ENCODE measurements at regions not wholly inside any gene's neighbourhood (a gene's known extent, or its start where the extent isn't known, plus 50 kb on each side); places are given as distances from the start of the nearest gene placed in this dataset.

DNA sequence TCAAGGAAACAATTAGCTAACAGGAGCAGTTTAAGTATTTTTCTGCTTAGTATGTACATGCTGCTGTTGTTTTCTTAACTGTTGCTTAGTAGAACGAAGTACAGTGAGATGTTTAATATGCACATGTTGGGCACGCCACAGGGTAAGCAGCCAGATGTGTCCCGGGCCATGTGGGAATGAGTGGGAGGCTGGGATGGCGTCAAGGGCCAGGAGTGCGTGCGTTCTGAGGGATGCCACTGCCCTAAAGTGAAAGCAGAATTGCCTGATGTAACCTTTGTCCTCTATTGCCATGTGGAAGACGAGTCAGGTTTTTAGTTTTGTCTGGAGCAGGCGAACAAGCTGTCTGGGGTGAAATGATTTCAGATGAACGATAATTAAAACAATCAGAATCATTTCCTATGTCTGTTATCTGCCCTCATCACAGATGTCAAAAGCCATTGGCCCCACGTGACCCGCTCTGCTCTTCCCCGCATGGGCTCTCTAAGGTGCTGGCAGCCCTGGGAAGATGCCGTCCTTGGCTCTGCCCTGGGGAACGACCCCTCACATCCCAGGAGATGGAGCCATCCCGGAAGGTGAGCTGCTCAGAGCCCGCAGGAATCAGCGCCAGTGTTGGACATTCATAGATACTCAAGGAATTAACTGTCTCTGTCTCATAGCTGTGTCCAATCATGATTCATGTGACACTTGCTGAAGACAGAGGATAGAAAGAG, 356.6 kb upstream of the IRX4 start:
- Histone ChIP-seq H3K4me1 (ENCODE audit: control insufficient read depth, insufficient read depth, low read length) (no peaks in the 10 kb centered on the region), H3K4me3 (ENCODE audit: low read length) (no peak overlapping the region), H3K27me3 (ENCODE audit: control insufficient read depth, insufficient read depth, low read length) (no peaks in the 10 kb centered on the region), H3K36me3 (ENCODE audit: control insufficient read depth, insufficient read depth, low read length) (no peaks in the 10 kb centered on the region), H3K27ac (ENCODE audit: low read length) (no peak overlapping the region), H3K9me3 (replicated peaks; ENCODE audit: control insufficient read depth, low read depth, low read length) (no peaks in the 10 kb centered on the region)
- WGBS (ENCODE audit: insufficient coverage): 67% methylated on average over 9 of the region's 17 CpGs
- no peak for DNase-seq

DNA sequence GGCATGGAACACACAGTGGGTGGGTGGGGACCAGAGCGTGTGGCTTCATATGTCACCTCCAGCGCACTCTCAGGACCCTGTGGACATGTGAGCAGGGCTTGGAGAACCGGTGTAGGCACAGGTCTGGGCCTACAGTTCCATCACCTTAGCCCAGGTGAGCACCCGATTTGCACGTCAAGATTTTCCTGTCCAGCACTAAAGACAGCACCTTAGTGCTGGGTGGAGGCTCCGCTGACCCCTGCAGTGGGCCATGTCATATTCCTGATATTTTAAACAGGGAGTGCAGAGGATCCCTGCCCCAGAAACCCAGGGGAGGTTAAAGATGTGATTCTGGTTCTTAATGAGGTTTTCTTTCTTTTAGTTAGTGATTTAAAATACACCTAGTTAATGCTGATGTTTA, 356.0 kb upstream of the IRX4 start:
- no peaks in the 10 kb centered on the region for H3K4me1 ChIP-seq (ENCODE audit: control insufficient read depth, insufficient read depth, low read length)
- no peak for DNase-seq
- no peak overlapping the region for H3K27ac ChIP-seq (ENCODE audit: low read length)
- no peaks in the 10 kb centered on the region for H3K9me3 ChIP-seq (replicated peaks; ENCODE audit: control insufficient read depth, low read depth, low read length)
- no peaks in the 10 kb centered on the region for H3K27me3 ChIP-seq (ENCODE audit: control insufficient read depth, insufficient read depth, low read length)
- 88% methylated on average over 4 of the region's 6 CpGs for WGBS (ENCODE audit: insufficient coverage)
- H3K36me3 ChIP-seq (ENCODE audit: control insufficient read depth, insufficient read depth, low read length): no peaks in the 10 kb centered on the region
- H3K4me3 ChIP-seq (ENCODE audit: low read length): no peak overlapping the region

DNA sequence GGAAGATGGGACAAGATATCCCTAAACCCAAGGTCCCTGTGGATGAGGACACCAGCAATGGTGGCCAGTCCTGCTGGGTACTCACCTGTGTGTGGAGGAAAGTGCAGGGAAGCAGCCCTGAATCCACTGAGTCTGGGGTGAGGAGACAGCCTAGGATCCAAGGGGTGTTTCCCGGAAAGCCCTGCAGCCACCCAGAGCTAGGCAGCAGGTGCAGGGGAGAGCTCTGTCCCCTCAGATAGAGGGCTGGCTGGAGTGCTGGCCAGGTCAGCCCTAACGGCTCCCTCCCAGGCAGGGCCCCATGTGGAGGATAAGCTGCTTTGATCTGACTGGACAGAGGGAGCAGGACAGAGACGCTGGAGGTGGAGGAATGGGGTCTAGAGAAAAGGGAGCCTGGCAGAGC, 344.7 kb upstream of the IRX4 start:
- Histone ChIP-seq H3K9me3 (replicated peaks; ENCODE audit: control insufficient read depth, low read depth, low read length) (no peaks in the 10 kb centered on the region), H3K4me3 (ENCODE audit: low read length) (no peak overlapping the region), H3K36me3 (ENCODE audit: control insufficient read depth, insufficient read depth, low read length) (no peaks in the 10 kb centered on the region), H3K27me3 (ENCODE audit: control insufficient read depth, insufficient read depth, low read length) (peaks cover 5% of the 10 kb centered on the region), H3K27ac (ENCODE audit: low read length) (no peak overlapping the region), H3K4me1 (ENCODE audit: control insufficient read depth, insufficient read depth, low read length) (no peaks in the 10 kb centered on the region)
- no peak for DNase-seq
- 44% methylated on average over 3 of the region's 3 CpGs for WGBS (ENCODE audit: insufficient coverage)

DNA sequence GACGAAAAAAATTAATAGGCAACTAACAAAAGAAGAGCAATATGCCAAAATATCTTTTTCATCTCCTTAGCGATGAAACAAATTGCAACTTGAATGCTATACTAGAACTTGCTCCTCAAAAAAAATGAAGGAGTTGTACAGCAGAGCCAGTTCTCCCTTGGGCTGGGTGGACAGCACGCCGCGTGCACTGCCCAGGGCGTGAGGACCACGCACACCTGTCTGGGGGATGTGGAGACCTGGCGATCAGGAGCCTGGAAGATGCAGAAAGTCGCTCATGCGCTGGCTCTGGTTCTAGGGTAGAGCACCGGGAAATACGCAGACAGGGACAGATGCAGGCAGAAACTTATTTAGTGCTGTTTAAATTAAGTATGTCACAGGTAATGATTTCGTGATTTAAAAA, 342.0 kb upstream of the IRX4 start:
- H3K27ac ChIP-seq (ENCODE audit: low read length): no peak overlapping the region
- peaks cover 5% of the 10 kb centered on the region for H3K27me3 ChIP-seq (ENCODE audit: control insufficient read depth, insufficient read depth, low read length)
- no peaks in the 10 kb centered on the region for H3K4me1 ChIP-seq (ENCODE audit: control insufficient read depth, insufficient read depth, low read length)
- H3K36me3 ChIP-seq (ENCODE audit: control insufficient read depth, insufficient read depth, low read length): no peaks in the 10 kb centered on the region
- 83% methylated on average over 9 of the region's 13 CpGs for WGBS (ENCODE audit: insufficient coverage)
- H3K9me3 ChIP-seq (replicated peaks; ENCODE audit: control insufficient read depth, low read depth, low read length): no peaks in the 10 kb centered on the region
- no peak overlapping the region for H3K4me3 ChIP-seq (ENCODE audit: low read length)
- no peak for DNase-seq

DNA sequence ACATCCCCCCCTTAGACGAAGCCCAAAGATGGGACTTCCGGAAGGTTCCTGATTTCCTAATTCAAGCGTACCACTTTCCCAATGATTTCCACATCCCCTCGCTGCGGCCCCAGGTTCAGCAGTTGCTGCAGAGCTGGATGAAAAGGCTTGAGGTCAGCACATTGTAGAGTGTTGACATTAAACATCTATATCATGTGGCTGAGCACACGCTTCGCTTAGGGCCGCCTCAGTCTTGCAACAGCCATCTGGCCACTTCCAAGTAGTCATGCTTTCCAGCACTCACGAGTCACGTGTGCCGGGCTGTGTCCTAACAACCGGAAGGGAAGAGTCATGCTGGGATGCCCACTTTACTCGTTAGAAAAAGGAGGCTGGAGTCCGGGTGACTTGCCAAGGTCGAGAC, 340.6 kb upstream of the IRX4 start:
- H3K27ac ChIP-seq (ENCODE audit: low read length): no peak overlapping the region
- no peaks in the 10 kb centered on the region for H3K4me1 ChIP-seq (ENCODE audit: control insufficient read depth, insufficient read depth, low read length)
- no peaks in the 10 kb centered on the region for H3K9me3 ChIP-seq (replicated peaks; ENCODE audit: control insufficient read depth, low read depth, low read length)
- peaks cover 5% of the 10 kb centered on the region for H3K27me3 ChIP-seq (ENCODE audit: control insufficient read depth, insufficient read depth, low read length)
- WGBS (ENCODE audit: insufficient coverage): 84% methylated on average over 7 of the region's 15 CpGs
- no peak overlapping the region for H3K4me3 ChIP-seq (ENCODE audit: low read length)
- H3K36me3 ChIP-seq (ENCODE audit: control insufficient read depth, insufficient read depth, low read length): no peaks in the 10 kb centered on the region
- no peak for DNase-seq

DNA sequence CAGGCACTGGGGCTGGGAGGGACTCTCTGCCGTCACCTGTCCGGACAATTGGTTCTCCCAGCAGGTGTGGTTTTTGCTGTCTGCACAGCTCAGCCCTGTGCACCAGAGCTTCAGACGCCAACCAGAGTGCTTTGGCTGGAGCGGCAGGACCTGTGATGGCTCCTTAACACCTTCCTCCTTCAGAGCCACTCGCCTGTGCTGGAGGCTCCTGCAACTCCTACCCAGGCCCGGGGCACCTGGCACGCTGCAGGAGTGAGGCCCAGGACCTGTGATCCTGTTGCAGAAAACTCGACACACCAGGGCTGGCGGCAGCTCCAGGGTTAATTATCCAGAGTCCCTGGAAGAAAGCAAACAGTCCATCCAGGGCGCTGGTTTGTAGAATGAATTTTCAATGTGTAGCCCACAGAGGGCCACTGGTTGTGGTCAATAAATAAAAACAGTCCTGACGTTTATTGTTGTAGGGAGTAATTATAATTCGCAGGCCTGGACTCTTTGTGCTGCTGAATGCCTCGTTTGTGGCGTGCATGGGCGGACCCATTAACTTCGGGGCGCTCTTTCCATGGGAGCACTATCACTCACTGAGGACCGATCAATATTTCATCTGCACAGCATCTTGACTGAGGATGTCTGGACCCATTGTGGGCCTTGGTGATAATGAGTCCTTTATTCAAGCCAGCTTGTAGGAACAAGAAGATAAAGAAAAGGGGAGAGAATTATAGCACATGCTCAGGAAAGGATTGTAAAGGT, 339.7 kb upstream of the IRX4 start:
- DNase-seq: no peak
- Histone ChIP-seq H3K9me3 (replicated peaks; ENCODE audit: control insufficient read depth, low read depth, low read length) (no peaks in the 10 kb centered on the region), H3K27ac (ENCODE audit: low read length) (no peak overlapping the region), H3K4me1 (ENCODE audit: control insufficient read depth, insufficient read depth, low read length) (no peaks in the 10 kb centered on the region), H3K4me3 (ENCODE audit: low read length) (no peak overlapping the region), H3K27me3 (ENCODE audit: control insufficient read depth, insufficient read depth, low read length) (peaks cover 5% of the 10 kb centered on the region), H3K36me3 (ENCODE audit: control insufficient read depth, insufficient read depth, low read length) (no peaks in the 10 kb centered on the region)
- WGBS (ENCODE audit: insufficient coverage): 66% methylated on average over 17 of the region's 18 CpGs

DNA sequence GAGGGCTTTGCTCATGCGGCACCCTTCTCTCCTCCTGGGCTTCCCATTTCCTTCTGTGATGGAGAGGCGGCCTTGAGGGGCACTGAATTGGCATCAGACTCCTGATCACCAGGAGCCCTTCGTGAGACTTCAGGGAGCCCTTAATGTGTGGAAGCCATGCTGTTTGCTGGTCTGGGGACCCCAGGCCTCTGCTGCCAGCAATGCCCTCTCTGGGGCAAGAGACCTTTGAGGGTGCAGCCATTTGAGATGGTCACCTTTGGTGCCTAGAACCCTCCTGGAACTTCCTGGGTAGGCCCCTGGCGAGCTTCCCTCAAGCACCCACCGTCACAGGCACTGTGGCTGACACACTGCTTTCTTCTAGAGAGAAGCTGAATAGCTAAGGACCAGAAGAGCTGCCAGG, 338.7 kb upstream of the IRX4 start:
- Histone ChIP-seq H3K4me1 (ENCODE audit: control insufficient read depth, insufficient read depth, low read length) (no peaks in the 10 kb centered on the region), H3K27me3 (ENCODE audit: control insufficient read depth, insufficient read depth, low read length) (peaks cover 8% of the 10 kb centered on the region), H3K27ac (ENCODE audit: low read length) (no peak overlapping the region), H3K9me3 (replicated peaks; ENCODE audit: control insufficient read depth, low read depth, low read length) (no peaks in the 10 kb centered on the region), H3K36me3 (ENCODE audit: control insufficient read depth, insufficient read depth, low read length) (no peaks in the 10 kb centered on the region), H3K4me3 (ENCODE audit: low read length) (no peak overlapping the region)
- WGBS (ENCODE audit: insufficient coverage): 93% methylated on average over 5 of the region's 5 CpGs
- no peak for DNase-seq

DNA sequence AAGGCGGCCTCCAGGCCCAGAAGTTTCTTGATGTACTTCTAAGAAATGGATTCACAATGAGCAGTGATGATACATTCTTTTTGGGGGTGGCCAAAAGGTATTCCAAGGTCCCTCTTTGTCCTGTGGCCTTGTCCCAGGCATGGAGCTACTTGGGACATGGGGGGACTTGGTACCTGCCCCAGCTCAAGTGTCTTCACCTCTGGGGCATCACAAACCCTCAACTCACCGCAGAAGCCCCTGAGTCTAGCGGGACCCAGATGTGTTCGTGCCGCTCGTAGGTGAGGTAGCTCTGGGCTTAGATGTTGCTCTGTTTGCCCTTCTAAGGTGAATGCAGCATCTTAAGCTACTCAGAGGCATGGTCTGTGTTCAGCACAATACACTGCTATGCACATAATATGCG, 338.0 kb upstream of the IRX4 start:
- Histone ChIP-seq H3K36me3 (ENCODE audit: control insufficient read depth, insufficient read depth, low read length) (no peaks in the 10 kb centered on the region), H3K4me1 (ENCODE audit: control insufficient read depth, insufficient read depth, low read length) (no peaks in the 10 kb centered on the region), H3K27me3 (ENCODE audit: control insufficient read depth, insufficient read depth, low read length) (peaks cover 12% of the 10 kb centered on the region), H3K27ac (ENCODE audit: low read length) (no peak overlapping the region), H3K9me3 (replicated peaks; ENCODE audit: control insufficient read depth, low read depth, low read length) (no peaks in the 10 kb centered on the region), H3K4me3 (ENCODE audit: low read length) (no peak overlapping the region)
- DNase-seq: no peak
- 100% methylated on average over 1 of the region's 7 CpGs for WGBS (ENCODE audit: insufficient coverage)

DNA sequence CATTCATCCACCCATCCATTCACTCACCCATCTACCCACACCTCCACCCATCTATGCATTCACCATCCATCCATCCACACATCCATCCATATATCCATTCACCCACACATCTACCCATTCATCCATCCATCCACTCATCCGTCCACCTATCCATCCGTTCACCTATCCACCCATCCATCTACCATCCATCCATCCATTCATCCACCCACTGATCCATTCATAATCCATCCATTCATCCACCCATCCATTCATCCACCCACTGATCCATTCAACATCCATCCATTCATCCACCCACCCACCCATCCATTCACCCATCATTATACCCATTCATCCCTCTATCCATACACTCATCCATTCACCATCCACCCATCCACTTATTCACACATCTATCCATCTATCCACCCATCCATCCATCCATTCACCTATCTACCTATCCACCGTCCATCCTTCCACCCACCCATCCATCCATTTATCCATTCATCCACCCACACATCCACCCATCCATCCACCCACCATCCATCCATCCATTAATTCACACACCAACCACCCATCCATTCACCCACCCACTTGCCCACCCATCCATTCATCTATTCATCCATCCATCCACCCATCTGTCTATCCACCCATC, 336.5 kb upstream of the IRX4 start:
- no peak overlapping the region for H3K4me3 ChIP-seq (ENCODE audit: low read length)
- H3K27ac ChIP-seq (ENCODE audit: low read length): no peak overlapping the region
- DNase-seq: no peak
- WGBS (ENCODE audit: insufficient coverage): 87% methylated on average over 3 of the region's 3 CpGs
- no peaks in the 10 kb centered on the region for H3K36me3 ChIP-seq (ENCODE audit: control insufficient read depth, insufficient read depth, low read length)
- H3K27me3 ChIP-seq (ENCODE audit: control insufficient read depth, insufficient read depth, low read length): peaks cover 19% of the 10 kb centered on the region
- H3K9me3 ChIP-seq (replicated peaks; ENCODE audit: control insufficient read depth, low read depth, low read length): no peaks in the 10 kb centered on the region
- H3K4me1 ChIP-seq (ENCODE audit: control insufficient read depth, insufficient read depth, low read length): no peaks in the 10 kb centered on the region

DNA sequence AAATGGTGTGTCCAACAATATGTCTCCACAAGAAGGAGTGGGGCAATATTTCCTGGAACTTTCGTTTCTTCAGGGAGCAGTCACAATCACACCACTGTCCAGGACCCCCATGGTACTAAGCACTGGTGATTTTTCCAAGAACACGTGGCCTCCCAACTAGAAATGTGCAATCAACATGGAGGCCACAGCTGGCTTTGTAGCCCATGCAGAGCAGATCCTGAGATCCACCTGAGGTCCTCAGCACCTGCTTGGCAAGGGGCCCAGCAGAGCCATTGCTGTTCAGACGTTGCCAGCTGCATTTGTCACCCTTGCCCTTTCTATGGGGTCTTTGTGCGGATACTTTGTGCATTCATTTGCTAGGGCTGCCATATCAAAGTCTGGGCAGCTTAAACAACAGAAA, 334.5 kb upstream of the IRX4 start:
- 71% methylated on average over 3 of the region's 4 CpGs for WGBS (ENCODE audit: insufficient coverage)
- no peaks in the 10 kb centered on the region for H3K9me3 ChIP-seq (replicated peaks; ENCODE audit: control insufficient read depth, low read depth, low read length)
- peaks cover 17% of the 10 kb centered on the region for H3K27me3 ChIP-seq (ENCODE audit: control insufficient read depth, insufficient read depth, low read length)
- H3K36me3 ChIP-seq (ENCODE audit: control insufficient read depth, insufficient read depth, low read length): no peaks in the 10 kb centered on the region
- DNase-seq: no peak
- no peak overlapping the region for H3K27ac ChIP-seq (ENCODE audit: low read length)
- H3K4me3 ChIP-seq (ENCODE audit: low read length): no peak overlapping the region
- no peaks in the 10 kb centered on the region for H3K4me1 ChIP-seq (ENCODE audit: control insufficient read depth, insufficient read depth, low read length)
